Upper lobe of left lung (tissue), 6 donors: ENCODE measurements at regions not wholly inside any gene's neighbourhood (a gene's known extent, or its start where the extent isn't known, plus 50 kb on each side); places are given as distances from the start of the nearest gene placed in this dataset.

Experiments
- ATAC-seq, 2 donors: fragments of 200-7000 bp; cut with Tn5 transposase; one replicate each; pipeline ENCODE4 v1.9.1; 2022; ENCODE audit warnings: mild to moderate bottlenecking in 2 of 2, moderate library complexity in 2 of 2; ENCODE audit not compliant: low FRiP score in 2 of 2
- DNase-seq, 2 donors: peaks; one replicate each; pipeline ENCODE4 v3.0.0-alpha.2; 2019 to 2020
- H3K27ac ChIP-seq, 4 donors: fragments of 200-600 bp; sonication (generic); one replicate each; pipeline ENCODE4 v1.5.1; 2016 to 2019
- H3K27me3 ChIP-seq, 4 donors: fragments of 200-600 bp; sonication (generic); one replicate each; pipeline ENCODE4 v1.5.1; 2017 to 2019
- H3K36me3 ChIP-seq, 4 donors: fragments of 200-600 bp; sonication (generic); one replicate each; pipeline ENCODE4 v1.5.1; 2016 to 2019
- H3K4me1 ChIP-seq, 4 donors: fragments of 200-600 bp; sonication (generic); one replicate each; pipeline ENCODE4 v1.5.1; 2018 to 2019
- H3K4me3 ChIP-seq, 4 donors: fragments of 200-600 bp; sonication (generic); one replicate each; pipeline ENCODE4 v1.5.1; 2017 to 2019; ENCODE audit warnings: mild to moderate bottlenecking in 2 of 4, moderate library complexity in 1 of 4
- H3K9me3 ChIP-seq, 4 donors: fragments of 200-600 bp; sonication (generic); one replicate each; pipeline ENCODE4 v1.5.1; 2018 to 2019
- EP300 ChIP-seq, 4 donors: sonication (generic); formaldehyde crosslinking; IDR thresholded peaks; one replicate each; pipeline ENCODE4 v1.5.1; 2017; ENCODE audit warnings: antibody characterized with exemption in 4 of 4, control low read depth in 2 of 4
- POLR2A ChIP-seq, 4 donors: fragments of 450-650 bp; IDR thresholded peaks; one replicate each; pipeline ENCODE4 v1.5.1; 2016 to 2017; ENCODE audit warnings: antibody characterized with exemption in 4 of 4, mild to moderate bottlenecking in 2 of 4
- POLR2AphosphoS5 ChIP-seq, 2 donors: sonication (generic); formaldehyde crosslinking; IDR thresholded peaks; one replicate each; pipeline ENCODE4 v1.5.1; 2017; ENCODE audit warnings: antibody characterized with exemption in 2 of 2
- WGBS, 2 donors: methylation state at CpG; one replicate each; pipeline ENCODE4 v1.1.5; 2017 to 2018; 5-methylcytosine and 5-hydroxymethylcytosine counted together
- TF ChIP-seq, protein P1 (sequence below), 6 experiments: fragments of 450-650 bp in 4 of 6; fragments of 200-600 bp in 2 of 6; sonication (generic) in 2 of 6; IDR thresholded peaks; one replicate each; pipeline ENCODE4 v1.5.1; 2016 to 2019; ENCODE audit warnings: antibody characterized with exemption in 6 of 6
- donor health status: DM: no; HTN: no; CAD: no; lungs with moderate emphysema.
- donor health status: DM: no; HTN: yes; CAD: no; lungs with severe emphysema.

DNA sequence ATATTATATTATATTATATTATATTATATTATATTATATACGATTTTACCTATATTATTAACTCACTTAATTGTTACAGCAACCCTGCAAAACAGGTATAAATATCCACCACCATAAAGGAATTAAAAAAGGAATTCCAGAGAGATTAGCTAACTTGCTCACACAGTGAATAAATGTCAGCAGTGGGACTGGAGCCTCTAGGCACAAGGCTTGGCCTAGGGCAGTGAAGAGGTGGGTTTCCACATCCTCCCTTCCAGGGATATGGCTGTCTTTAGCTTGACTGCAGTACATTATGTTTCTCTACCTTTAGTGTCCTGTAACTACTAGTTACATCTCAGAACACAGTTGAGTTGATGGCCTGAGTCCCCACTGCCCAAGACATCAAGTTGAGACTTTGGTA, 166.9 kb downstream of the SLC15A5 start:
- no peak for ATAC-seq
- Histone ChIP-seq H3K4me1 (peaks cover 0 to 6% (median 0%) of the 10 kb centered on the region in 4 donors), H3K27me3 (no peaks in the 10 kb centered on the region), H3K4me3 (no peak overlapping the region), H3K27ac (no peak overlapping the region), H3K36me3 (no peaks in the 10 kb centered on the region), H3K9me3 (peaks cover 0 to 2% (median 0%) of the 10 kb centered on the region in 4 donors)
- TF ChIP-seq POLR2A (IDR thresholded peaks at IDR 0.05) (no peak), POLR2AphosphoS5 (IDR thresholded peaks at IDR 0.05) (no peak), EP300 (IDR thresholded peaks at IDR 0.05) (no peak)
- TF ChIP-seq, protein P1, sequence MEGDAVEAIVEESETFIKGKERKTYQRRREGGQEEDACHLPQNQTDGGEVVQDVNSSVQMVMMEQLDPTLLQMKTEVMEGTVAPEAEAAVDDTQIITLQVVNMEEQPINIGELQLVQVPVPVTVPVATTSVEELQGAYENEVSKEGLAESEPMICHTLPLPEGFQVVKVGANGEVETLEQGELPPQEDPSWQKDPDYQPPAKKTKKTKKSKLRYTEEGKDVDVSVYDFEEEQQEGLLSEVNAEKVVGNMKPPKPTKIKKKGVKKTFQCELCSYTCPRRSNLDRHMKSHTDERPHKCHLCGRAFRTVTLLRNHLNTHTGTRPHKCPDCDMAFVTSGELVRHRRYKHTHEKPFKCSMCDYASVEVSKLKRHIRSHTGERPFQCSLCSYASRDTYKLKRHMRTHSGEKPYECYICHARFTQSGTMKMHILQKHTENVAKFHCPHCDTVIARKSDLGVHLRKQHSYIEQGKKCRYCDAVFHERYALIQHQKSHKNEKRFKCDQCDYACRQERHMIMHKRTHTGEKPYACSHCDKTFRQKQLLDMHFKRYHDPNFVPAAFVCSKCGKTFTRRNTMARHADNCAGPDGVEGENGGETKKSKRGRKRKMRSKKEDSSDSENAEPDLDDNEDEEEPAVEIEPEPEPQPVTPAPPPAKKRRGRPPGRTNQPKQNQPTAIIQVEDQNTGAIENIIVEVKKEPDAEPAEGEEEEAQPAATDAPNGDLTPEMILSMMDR (IDR thresholded peaks at IDR 0.05), result no peak
- WGBS, 2 donors, result 85 to 100% methylated on average over 1 of the region's 1 CpG
- no peak for DNase-seq

DNA sequence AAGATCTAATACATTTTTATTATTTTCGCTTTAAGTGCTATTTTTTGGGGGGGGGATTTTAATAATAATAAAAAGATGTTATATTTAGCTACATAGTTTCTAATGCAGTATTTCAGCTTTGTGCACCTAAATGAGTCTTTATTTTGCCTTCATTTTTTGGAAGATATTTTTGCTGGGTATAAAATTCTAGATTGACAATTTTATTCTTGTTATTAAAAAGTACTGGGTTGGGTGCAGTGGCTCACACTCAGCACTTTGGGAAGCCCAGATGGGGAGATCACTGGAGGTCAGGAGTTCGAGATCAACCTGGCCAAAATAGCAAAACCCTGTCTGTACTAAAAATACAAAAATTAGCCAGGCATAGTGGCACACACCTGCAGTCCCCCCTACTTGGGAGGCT, 173.6 kb downstream of the SLC15A5 start:
- Histone ChIP-seq H3K27ac (no peak overlapping the region), H3K4me3 (no peak overlapping the region), H3K36me3 (no peaks in the 10 kb centered on the region), H3K27me3 (no peaks in the 10 kb centered on the region), H3K4me1 (no peaks in the 10 kb centered on the region), H3K9me3 (peaks cover 0 to 18% (median 13%) of the 10 kb centered on the region in 4 donors)
- DNase-seq, result no peak
- no peak for TF ChIP-seq POLR2A (IDR thresholded peaks at IDR 0.05)
- TF ChIP-seq POLR2AphosphoS5 (IDR thresholded peaks at IDR 0.05), result no peak
- TF ChIP-seq, protein P1 (IDR thresholded peaks at IDR 0.05), result no peak
- no peak for TF ChIP-seq EP300 (IDR thresholded peaks at IDR 0.05)
- 70 to 81% methylated on average over 2 of the region's 2 CpGs for WGBS, 2 donors
- no peak for ATAC-seq

DNA sequence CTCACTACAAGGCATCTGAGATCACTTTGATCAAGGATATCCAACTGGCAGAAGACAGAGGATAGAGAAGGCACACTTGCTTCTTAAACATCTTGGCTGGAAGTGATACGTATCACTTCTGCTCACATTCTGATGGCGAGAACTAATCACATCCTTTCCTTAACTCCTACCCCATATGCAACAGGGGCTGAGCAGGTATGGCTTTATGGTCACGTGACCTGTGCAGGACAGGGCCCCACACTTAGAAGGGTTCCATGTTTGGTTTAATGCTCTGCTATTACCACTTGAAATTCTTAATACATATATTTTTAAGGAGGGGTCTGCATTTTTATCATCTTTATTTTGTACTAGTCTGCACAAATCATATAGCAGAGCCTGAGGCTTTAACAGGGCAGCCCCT, 177.3 kb downstream of the SLC15A5 start:
- WGBS, 2 donors, result 77 to 97% methylated on average over 3 of the region's 3 CpGs
- Histone ChIP-seq H3K27me3 (no peaks in the 10 kb centered on the region), H3K4me3 (no peak overlapping the region), H3K4me1 (no peaks in the 10 kb centered on the region), H3K27ac (no peak overlapping the region), H3K9me3 (peaks cover 0 to 18% (median 10%) of the 10 kb centered on the region in 4 donors), H3K36me3 (no peaks in the 10 kb centered on the region)
- TF ChIP-seq POLR2A (IDR thresholded peaks at IDR 0.05) (no peak), EP300 (IDR thresholded peaks at IDR 0.05) (no peak), POLR2AphosphoS5 (IDR thresholded peaks at IDR 0.05) (no peak)
- TF ChIP-seq, protein P1 (IDR thresholded peaks at IDR 0.05), result no peak
- DNase-seq, result no peak
- no peak for ATAC-seq

DNA sequence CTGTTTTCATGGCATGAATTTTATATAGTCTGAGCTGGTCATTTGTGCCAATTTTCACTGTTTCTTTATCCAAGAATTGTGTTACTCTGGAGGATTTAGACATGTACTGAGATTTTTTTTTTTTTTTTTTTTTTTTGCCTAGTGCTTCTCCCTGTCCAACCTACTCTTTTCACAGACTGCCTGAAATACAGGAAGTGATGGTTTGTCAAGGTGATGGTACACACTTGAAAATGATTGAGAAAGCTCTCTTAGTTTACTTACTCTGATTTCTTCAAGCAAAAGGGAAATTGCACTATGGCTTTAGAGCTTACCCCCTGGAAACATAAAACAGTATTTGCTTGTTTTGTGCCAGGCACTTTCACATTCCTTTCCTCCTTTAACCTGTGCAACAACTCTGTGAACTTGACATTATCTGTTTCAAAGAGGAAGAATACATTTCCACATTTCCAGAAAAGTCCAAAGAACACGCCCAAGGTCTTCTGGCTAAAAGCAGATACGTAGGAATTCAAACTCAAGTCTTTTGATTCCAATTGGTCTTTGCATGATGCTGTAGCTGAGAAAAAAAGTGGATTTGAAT, 181.1 kb downstream of the SLC15A5 start:
- H3K4me3 ChIP-seq, result no peak overlapping the region
- no peaks in the 10 kb centered on the region for H3K27me3 ChIP-seq
- H3K9me3 ChIP-seq, result no peaks in the 10 kb centered on the region
- WGBS, 2 donors, result 55 to 57% methylated on average over 2 of the region's 2 CpGs
- H3K36me3 ChIP-seq, result no peaks in the 10 kb centered on the region
- H3K4me1 ChIP-seq, result no peaks in the 10 kb centered on the region
- TF ChIP-seq POLR2A (IDR thresholded peaks at IDR 0.05) (no peak), EP300 (IDR thresholded peaks at IDR 0.05) (no peak), POLR2AphosphoS5 (IDR thresholded peaks at IDR 0.05) (no peak)
- TF ChIP-seq, protein P1 (IDR thresholded peaks at IDR 0.05), result no peak
- ATAC-seq (peak; percentile 38 to 51), DNase-seq (no peak)
- no peak overlapping the region for H3K27ac ChIP-seq

DNA sequence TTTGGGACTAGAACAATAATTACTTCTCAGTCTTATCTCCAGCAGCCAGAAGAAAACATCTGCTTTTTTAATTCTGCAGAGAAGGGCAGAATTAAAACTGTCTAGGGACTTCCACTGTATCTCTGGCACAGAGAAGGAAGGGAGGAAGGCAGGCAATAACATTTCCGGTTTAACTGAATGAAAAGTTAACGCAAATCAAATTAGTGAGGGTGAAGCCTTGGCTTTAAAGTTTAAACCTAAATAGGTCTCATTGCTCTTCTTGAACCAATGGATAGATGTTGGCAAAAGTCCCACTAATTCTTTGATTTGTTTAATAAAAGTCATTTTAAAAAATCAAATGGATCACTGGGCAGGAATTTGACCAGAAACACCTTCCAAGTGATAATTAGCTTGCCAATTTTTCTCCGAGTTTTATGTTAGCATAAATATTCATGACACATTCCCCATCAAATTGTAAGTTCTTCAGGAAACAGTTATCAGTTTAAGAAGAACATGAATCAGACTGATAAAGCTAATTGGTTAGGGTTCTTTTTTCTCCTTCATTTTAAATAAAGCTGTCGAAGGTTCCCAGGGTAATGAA, 181.9 kb downstream of the SLC15A5 start:
- Histone ChIP-seq H3K4me3 (no peak overlapping the region), H3K27me3 (no peaks in the 10 kb centered on the region), H3K9me3 (no peaks in the 10 kb centered on the region), H3K4me1 (no peaks in the 10 kb centered on the region), H3K36me3 (no peaks in the 10 kb centered on the region), H3K27ac (no peak overlapping the region)
- 29 to 34% methylated on average over 4 of the region's 4 CpGs for WGBS, 2 donors
- DNase-seq (no peak), ATAC-seq (no peak)
- no peak for TF ChIP-seq EP300 (IDR thresholded peaks at IDR 0.05)
- TF ChIP-seq POLR2AphosphoS5 (IDR thresholded peaks at IDR 0.05), result no peak
- TF ChIP-seq, protein P1 (IDR thresholded peaks at IDR 0.05), result no peak
- TF ChIP-seq POLR2A (IDR thresholded peaks at IDR 0.05), result no peak
